ENCODE measurements at regions not wholly inside any gene's neighbourhood (a gene's known extent, or its start where the extent isn't known, plus 50 kb on each side); places are given as distances from the start of the nearest gene placed in this dataset.

DNA sequence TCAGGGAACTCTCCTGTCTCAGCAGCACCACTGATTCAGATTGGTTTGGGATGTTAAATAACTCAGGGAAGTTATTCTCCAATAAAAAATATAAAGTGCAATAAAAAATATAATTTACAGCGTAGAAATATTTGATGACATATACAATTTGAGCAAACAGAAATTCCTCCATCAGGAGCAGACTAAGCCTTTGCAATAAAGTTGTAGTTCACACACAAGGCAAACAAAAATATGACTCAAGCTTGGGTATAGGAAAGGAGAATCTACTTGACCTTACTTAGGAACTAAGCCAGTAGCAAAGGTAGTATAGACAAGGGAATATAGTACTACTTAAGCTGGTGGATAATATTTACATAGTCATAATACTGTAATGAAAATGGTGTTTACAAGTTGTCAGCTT, 264.1 kb downstream of the KIF21A start:
- H3K4me1 ChIP-seq (ENCODE audit: low read depth), result no peaks in the 10 kb centered on the region
- H3K4me3 ChIP-seq, result no peak overlapping the region
- H3K27ac ChIP-seq, result no peak overlapping the region
- no peak for DNase-seq (ENCODE audit: low read depth in 1 of 2, low spot score in 1 of 2)
- TF ChIP-seq, protein P1, sequence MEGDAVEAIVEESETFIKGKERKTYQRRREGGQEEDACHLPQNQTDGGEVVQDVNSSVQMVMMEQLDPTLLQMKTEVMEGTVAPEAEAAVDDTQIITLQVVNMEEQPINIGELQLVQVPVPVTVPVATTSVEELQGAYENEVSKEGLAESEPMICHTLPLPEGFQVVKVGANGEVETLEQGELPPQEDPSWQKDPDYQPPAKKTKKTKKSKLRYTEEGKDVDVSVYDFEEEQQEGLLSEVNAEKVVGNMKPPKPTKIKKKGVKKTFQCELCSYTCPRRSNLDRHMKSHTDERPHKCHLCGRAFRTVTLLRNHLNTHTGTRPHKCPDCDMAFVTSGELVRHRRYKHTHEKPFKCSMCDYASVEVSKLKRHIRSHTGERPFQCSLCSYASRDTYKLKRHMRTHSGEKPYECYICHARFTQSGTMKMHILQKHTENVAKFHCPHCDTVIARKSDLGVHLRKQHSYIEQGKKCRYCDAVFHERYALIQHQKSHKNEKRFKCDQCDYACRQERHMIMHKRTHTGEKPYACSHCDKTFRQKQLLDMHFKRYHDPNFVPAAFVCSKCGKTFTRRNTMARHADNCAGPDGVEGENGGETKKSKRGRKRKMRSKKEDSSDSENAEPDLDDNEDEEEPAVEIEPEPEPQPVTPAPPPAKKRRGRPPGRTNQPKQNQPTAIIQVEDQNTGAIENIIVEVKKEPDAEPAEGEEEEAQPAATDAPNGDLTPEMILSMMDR (IDR thresholded peaks at IDR 0.05; ENCODE audit: low read depth, low read length), result no peak
- no peaks in the 10 kb centered on the region for H3K36me3 ChIP-seq
- H3K9me3 ChIP-seq (ENCODE audit: low read depth), result no peaks in the 10 kb centered on the region
- no peaks in the 10 kb centered on the region for H3K27me3 ChIP-seq

- DNase-seq (ENCODE audit: low read depth in 1 of 2, low spot score in 1 of 2), result no peak
- Histone ChIP-seq H3K4me1 (ENCODE audit: low read depth) (no peaks in the 10 kb centered on the region), H3K9me3 (ENCODE audit: low read depth) (no peaks in the 10 kb centered on the region), H3K27ac (no peak overlapping the region), H3K4me3 (no peak overlapping the region), H3K27me3 (no peaks in the 10 kb centered on the region), H3K36me3 (no peaks in the 10 kb centered on the region)
- TF ChIP-seq, protein P1 (IDR thresholded peaks at IDR 0.05; ENCODE audit: low read depth, low read length), result no peak
Observed at GRCh38 chr12:39176356-39176755, 266.6 kb downstream of the KIF21A start.

GRCh38 chr12:39173726-39174125, 268.3 kb upstream of the CPNE8 start:
- no peaks in the 10 kb centered on the region for H3K4me1 ChIP-seq (ENCODE audit: low read depth)
- H3K27me3 ChIP-seq, result no peaks in the 10 kb centered on the region
- no peaks in the 10 kb centered on the region for H3K36me3 ChIP-seq
- no peak for DNase-seq (ENCODE audit: low read depth in 1 of 2, low spot score in 1 of 2)
- no peak overlapping the region for H3K4me3 ChIP-seq
- no peak overlapping the region for H3K27ac ChIP-seq
- TF ChIP-seq, protein P1 (IDR thresholded peaks at IDR 0.05; ENCODE audit: low read depth, low read length), result no peak
- H3K9me3 ChIP-seq (ENCODE audit: low read depth), result no peaks in the 10 kb centered on the region

- H3K36me3 ChIP-seq, result no peaks in the 10 kb centered on the region
- H3K4me1 ChIP-seq (ENCODE audit: low read depth), result no peaks in the 10 kb centered on the region
- H3K27ac ChIP-seq, result no peak overlapping the region
- TF ChIP-seq, protein P1 (IDR thresholded peaks at IDR 0.05; ENCODE audit: low read depth, low read length), result no peak
- no peaks in the 10 kb centered on the region for H3K9me3 ChIP-seq (ENCODE audit: low read depth)
- no peaks in the 10 kb centered on the region for H3K27me3 ChIP-seq
- no peak overlapping the region for H3K4me3 ChIP-seq
- DNase-seq (ENCODE audit: low read depth in 1 of 2, low spot score in 1 of 2), result no peak
Observed at GRCh38 chr12:39165338-39165737, 259.9 kb upstream of the CPNE8 start.

DNA sequence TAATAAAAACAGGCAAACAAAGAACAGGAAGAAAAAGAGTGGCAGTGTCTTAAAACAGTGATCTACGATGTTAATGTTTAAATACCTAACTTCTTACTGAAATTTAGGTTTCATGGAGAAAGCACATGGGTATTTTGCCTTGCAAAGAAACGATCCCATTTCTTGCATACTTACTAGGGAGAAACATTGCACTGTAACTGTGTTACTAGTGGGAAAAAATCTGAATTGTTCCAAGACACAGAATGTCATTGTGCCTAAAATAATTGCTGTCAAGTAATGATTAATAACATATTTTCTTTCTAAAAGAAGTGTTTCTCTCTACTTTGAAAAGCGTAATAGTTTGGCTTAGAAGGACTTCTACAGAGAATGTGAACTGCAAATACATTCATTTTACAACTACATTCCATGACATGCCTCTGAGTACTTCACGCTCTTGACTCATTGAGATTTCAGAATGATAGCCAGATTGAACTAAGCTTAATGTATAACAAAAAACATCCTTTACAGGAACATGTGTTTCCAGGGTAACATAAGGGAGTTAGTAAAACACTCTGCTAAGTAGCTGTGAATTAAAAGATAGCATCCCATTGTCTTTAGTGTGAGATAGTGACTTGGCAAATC, 256.2 kb upstream of the CPNE8 start:
- Histone ChIP-seq H3K27ac (no peak overlapping the region), H3K36me3 (no peaks in the 10 kb centered on the region), H3K4me1 (ENCODE audit: low read depth) (no peaks in the 10 kb centered on the region), H3K4me3 (no peak overlapping the region), H3K27me3 (no peaks in the 10 kb centered on the region), H3K9me3 (ENCODE audit: low read depth) (no peaks in the 10 kb centered on the region)
- DNase-seq (ENCODE audit: low read depth in 1 of 2, low spot score in 1 of 2), result no peak
- TF ChIP-seq, protein P1 (IDR thresholded peaks at IDR 0.05; ENCODE audit: low read depth, low read length), result no peak
